ENCODE measurements at regions not wholly inside any gene's neighbourhood (a gene's known extent, or its start where the extent isn't known, plus 50 kb on each side); places are given as distances from the start of the nearest gene placed in this dataset.
A peak's percentile ranks its signal among the peaks of the same experiment; 100 is the strongest.
"Not testable (repeated sequence)": the region's sequence is repeated elsewhere in the genome, so short reads cannot be mapped to it uniquely, and the experiment has no call there.

GRCh38 chr2:62415019-62415431, 91.0 kb downstream of the TMEM17 start:
- intact Hi-C loops (cut with DNase I) = no loop called here
- peak in 7 of 42 donors; percentile 9 to 43 (median 31) for DNase-seq

- DNase-seq = no peak
- intact Hi-C loops (cut with DNase I) = loop anchor here (5.0 kb wide), 1 partner anchor 216 kb away; the partner anchor contains the start of gene B3GNT2
These were observed 92.8 kb downstream of the TMEM17 start for GRCh38 chr2:62413116-62413663.

- no peak for DNase-seq
- intact Hi-C loops (cut with DNase I) = loop anchor here (5.0 kb wide), 1 partner anchor 215 kb away; the partner anchor contains the start of gene B3GNT2
These were observed 93.7 kb downstream of the TMEM17 start for GRCh38 chr2:62412347-62412742.

GRCh38 chr2:62410926-62411456, 95.0 kb downstream of the TMEM17 start:
- DNase-seq = no peak
- intact Hi-C loops (cut with DNase I) = loop anchor here (5.0 kb wide), 1 partner anchor 214 kb away; the partner anchor contains the start of gene B3GNT2

- peak in 38 of 42 donors; percentile 11 to 74 (median 50) for DNase-seq
- intact Hi-C loops (cut with DNase I) = loop anchor here (5.0 kb wide), 1 partner anchor 213 kb away; the partner anchor contains the start of gene B3GNT2
These were observed 96.0 kb downstream of the TMEM17 start for GRCh38 chr2:62410015-62410453.

- DNase-seq = no peak
- intact Hi-C loops (cut with DNase I) = loop anchor here (2.0 kb wide), 1 partner anchor 415 kb away; no protein-coding TSS in a partner anchor
These were observed 96.6 kb downstream of the TMEM17 start for GRCh38 chr2:62409442-62409841.

- no peak for DNase-seq
- intact Hi-C loops (cut with DNase I) = loop anchor here (2.0 kb wide), 1 partner anchor 413 kb away; no protein-coding TSS in a partner anchor
These were observed 97.7 kb downstream of the TMEM17 start for GRCh38 chr2:62408241-62408677.

- intact Hi-C loops (cut with DNase I) = loop anchor here (2.0 kb wide), 1 partner anchor 413 kb away; no protein-coding TSS in a partner anchor
These were observed 98.2 kb downstream of the TMEM17 start for GRCh38 chr2:62407838-62408237.

GRCh38 chr2:62407401-62407800, 98.6 kb downstream of the TMEM17 start:
- intact Hi-C loops (cut with DNase I) = no loop called here
- peak in 7 of 42 donors; percentile 3 to 59 (median 27) for DNase-seq

More at GRCh38 chr2:62407838-62408237, 98.2 kb downstream of the TMEM17 start:
- no peak for DNase-seq

- intact Hi-C loops (cut with DNase I) = no loop called here
- no peak for DNase-seq
These were observed 99.4 kb downstream of the TMEM17 start for GRCh38 chr2:62406573-62407043.

- intact Hi-C loops (cut with DNase I) = no loop called here
- DNase-seq = no peak
These were observed 101.1 kb downstream of the TMEM17 start for GRCh38 chr2:62404913-62405312.

- intact Hi-C loops (cut with DNase I) = no loop called here
- no peak for DNase-seq
These were observed 103.8 kb downstream of the TMEM17 start for GRCh38 chr2:62402156-62402555.

GRCh38 chr2:62398356-62398755, 107.6 kb downstream of the TMEM17 start:
- intact Hi-C loops (cut with DNase I) = no loop called here
- DNase-seq = no peak

- no peak for DNase-seq
- intact Hi-C loops (cut with DNase I) = no loop called here
These were observed 109.1 kb downstream of the TMEM17 start for GRCh38 chr2:62396880-62397279.

- DNase-seq = no peak
- intact Hi-C loops (cut with DNase I) = no loop called here
These were observed 112.7 kb downstream of the TMEM17 start for GRCh38 chr2:62393293-62393692.

- intact Hi-C loops (cut with DNase I) = no loop called here
These were observed 114.3 kb downstream of the TMEM17 start for GRCh38 chr2:62391696-62392095.

GRCh38 chr2:62386378-62386777, 119.6 kb downstream of the TMEM17 start:
- DNase-seq; intact Hi-C loops (cut with DNase I): not testable (repeated sequence)

More at GRCh38 chr2:62391696-62392095, 114.3 kb downstream of the TMEM17 start:
- no peak for DNase-seq

- DNase-seq = no peak
- intact Hi-C loops (cut with DNase I) = no loop called here
These were observed 122.1 kb downstream of the TMEM17 start for GRCh38 chr2:62383846-62384245.

- DNase-seq = no peak
- intact Hi-C loops (cut with DNase I) = no loop called here
These were observed 123.2 kb downstream of the TMEM17 start for GRCh38 chr2:62382757-62383156.

- intact Hi-C loops (cut with DNase I) = no loop called here
- DNase-seq = no peak
These were observed 123.9 kb downstream of the TMEM17 start for GRCh38 chr2:62382122-62382521.

Data from head of caudate nucleus (tissue), 42 donors.